HG03196 (cell line): ENCODE measurements at regions not wholly inside any gene's neighbourhood (a gene's known extent, or its start where the extent isn't known, plus 50 kb on each side); places are given as distances from the start of the nearest gene placed in this dataset.

Source experiments
- ATAC-seq: cut with Tn5 transposase; IDR thresholded peaks from one replicate; pipeline ENCODE4 v1.9.1; 2021; ENCODE audit not compliant: unreplicated experiment

DNA sequence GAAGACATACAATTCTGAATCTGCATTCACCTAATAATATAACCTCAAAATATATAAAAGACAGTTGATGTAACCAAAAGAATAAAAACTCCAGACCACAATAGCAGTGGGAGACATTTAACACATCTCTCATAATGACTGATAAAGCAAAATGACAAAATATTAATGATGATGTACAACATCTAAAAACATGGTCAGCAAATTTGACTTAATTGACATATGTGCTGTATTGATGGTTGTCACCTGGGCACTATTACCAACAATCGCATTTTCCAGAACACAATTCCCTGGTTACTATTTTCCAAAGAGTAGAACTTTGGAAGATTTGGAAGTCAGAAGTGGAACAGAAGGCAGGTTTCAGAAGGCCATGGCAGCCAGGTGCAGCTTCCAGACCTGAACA, 899.5 kb upstream of the CELF2 start:
- ATAC-seq, result no peak

DNA sequence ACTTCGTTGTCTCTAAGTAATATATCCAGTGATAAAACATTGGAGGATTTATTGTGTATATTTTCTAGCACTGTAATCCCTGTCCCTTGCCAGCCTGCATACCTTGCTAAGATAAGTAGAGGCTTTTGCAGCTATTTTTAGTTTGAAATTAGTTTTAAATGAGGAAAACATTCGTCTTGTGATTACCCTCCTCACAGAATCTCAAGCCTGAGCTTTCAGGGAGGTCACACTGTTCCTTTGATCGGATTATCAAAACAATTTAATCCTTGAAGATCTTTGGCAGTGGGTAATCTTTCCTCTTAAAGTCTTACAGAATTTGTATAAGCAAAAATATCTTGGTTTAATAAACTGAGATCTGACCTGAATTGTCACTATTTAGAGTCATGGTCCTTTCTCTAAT, 897.0 kb upstream of the CELF2 start:
- no peak for ATAC-seq

GRCh38 chr10:10125676-10126075, 892.0 kb upstream of the CELF2 start:
- ATAC-seq, result no peak

- ATAC-seq, result no peak
Measured at GRCh38 chr10:10126218-10126617, 891.5 kb upstream of the CELF2 start.

- ATAC-seq, result no peak
Measured at GRCh38 chr10:10128387-10128786, 889.3 kb upstream of the CELF2 start.

GRCh38 chr10:10130686-10131085, 887.0 kb upstream of the CELF2 start:
- ATAC-seq, result no peak

DNA sequence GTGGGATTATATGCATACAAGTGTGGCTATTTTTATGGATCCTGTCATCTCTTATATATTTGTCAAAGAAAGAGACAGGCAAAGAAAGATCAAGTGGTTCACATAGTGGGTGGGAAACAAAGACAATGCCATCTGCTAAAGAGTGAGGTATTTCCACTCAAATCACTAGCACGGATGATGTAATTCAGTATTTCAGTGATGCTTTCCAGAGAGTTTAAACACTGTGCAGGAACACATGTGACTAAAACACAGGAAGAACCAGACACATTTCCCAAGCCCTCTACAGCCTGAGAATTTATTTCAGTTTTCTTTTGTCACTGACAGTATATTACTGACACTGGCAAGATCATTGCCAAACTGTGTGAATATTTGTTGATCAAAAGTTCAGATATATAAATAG, 885.7 kb upstream of the CELF2 start:
- ATAC-seq, result no peak

GRCh38 chr10:10133281-10133680, 884.4 kb upstream of the CELF2 start:
- ATAC-seq, result no peak

DNA sequence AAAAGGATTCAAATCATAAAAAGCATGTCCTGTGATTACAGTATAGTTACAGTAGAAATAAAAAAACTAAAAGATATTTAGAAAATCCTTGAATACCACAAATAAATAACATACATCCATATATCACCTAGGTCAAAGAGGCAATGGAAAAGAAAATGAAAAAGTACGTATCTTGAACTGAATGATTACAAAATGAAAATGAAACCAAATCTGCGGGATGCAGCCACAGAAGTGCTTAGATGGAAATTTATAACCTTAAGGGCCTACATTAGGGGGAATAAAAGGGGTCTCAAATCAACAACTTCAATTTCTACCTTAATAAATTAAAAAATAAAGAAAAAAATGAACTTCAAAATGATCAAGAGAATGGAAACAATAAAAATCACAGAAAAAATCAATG, 879.0 kb upstream of the CELF2 start:
- no peak for ATAC-seq

GRCh38 chr10:10141782-10142382, 875.8 kb upstream of the CELF2 start:
- no peak for ATAC-seq

DNA sequence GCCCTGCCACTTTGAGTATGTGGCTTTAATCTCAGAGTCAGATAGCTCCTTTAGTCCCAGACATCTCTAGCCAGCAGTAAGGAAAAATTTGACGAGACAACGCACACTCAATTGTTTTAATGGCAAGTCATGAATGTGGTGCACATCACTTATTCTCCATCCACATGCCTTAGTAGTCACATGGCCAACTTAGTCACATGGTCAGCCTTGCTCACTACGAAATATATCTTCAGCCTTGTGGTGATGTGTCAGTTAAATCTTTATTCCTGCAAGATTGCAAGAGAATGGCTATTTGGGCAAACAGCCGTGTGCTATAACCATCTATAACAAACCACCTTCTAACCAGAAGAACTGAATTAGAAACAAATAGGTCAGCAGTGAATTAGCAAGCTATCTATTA, 871.1 kb upstream of the CELF2 start:
- ATAC-seq, result no peak

- ATAC-seq, result no peak
Measured at GRCh38 chr10:10149899-10150298, 867.8 kb upstream of the CELF2 start.

DNA sequence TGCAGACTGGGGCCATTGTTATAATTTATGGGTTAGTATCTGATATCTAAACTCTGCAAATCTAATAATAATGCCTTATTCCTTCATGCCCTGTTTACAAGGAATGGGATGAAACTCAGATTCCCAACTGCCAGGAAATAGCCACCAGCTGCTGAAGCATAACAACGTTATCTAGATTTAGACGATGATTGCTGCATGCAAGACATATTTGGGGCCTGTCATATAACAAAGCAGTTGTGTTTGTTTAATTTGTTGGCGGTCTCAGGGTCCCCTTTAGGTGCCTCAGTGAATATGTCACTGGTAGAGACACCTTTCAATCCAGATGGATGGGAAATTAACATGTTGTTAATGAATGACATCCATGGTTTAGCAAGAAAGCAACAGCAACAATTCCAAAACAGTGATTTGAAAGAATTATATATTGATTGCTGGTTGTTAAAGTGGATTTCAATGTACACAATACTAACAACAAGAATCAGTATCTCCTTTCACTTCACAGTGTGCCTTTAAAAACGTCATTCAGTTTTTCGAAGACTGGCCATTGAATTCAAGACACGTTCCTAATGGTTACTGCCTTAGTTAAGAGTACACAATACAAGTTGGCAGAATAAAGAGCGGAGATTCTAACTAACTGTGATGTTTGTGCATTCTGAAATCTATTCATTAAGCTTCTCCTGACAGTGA, 860.6 kb upstream of the CELF2 start:
- ATAC-seq, result no peak

DNA sequence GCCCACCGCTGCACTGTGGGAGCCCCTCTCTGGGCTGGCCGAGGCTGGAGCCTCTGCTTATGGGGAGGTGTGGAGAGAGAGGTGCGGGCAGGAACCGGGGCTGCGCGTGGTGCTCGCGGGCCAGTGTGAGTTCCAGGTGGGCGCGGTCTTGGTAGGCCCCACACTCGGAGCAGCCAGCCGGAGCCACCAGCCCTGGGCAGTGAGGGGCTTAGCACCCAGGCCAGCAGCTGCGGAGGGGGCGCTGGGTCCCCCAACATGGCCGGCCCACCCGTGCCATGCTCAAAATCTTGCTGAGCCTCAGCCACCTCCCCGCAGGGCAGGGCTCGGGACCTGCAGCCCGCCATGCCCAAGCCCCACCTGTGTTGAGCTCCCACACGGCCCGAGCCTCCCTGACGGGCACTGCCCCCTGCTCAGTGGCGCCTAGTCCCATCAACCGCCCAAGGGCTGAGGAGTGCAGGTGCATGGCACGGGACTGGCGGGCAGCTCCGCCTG, 856.8 kb upstream of the CELF2 start:
- no peak for ATAC-seq

DNA sequence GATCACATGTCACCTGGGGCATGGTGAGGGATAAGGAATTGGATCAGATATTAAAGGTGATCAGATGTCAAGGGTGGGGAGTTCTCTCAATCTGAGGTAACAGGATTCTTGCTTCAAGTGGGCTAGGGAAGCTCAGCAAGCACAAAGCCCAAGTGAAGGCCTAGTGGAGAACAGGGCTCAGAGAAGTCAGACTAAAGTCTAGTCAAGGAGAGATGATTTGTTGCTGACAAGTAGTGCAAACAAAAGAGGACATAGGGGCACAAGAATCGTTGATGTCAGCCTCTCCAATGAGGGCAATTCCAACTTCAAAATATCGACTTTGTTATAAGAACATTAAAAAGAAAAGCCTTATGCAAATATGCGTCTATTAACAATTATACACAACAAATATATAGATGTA, 852.8 kb upstream of the CELF2 start:
- ATAC-seq, result no peak

- no peak for ATAC-seq
Measured at GRCh38 chr10:10165415-10165814, 852.3 kb upstream of the CELF2 start.

DNA sequence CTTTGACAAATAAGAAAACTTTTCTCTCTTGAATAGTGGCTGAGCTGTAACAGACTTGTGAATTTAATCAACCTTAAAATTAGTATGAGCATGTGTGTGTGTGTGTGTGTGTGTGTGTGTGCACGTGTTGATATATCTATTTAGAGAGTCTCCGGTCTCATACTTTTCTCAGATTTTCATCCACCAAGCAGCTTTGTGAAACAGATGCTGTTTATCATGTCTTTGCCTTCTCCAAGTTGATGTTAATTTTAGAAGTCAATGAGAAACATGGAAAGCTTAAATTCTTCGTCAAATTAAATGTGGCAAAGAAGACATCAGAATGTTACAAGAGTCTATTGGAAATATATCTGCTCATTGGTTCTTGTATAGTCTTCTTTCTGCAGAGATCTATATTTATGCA, 839.2 kb upstream of the CELF2 start:
- ATAC-seq, result no peak

DNA sequence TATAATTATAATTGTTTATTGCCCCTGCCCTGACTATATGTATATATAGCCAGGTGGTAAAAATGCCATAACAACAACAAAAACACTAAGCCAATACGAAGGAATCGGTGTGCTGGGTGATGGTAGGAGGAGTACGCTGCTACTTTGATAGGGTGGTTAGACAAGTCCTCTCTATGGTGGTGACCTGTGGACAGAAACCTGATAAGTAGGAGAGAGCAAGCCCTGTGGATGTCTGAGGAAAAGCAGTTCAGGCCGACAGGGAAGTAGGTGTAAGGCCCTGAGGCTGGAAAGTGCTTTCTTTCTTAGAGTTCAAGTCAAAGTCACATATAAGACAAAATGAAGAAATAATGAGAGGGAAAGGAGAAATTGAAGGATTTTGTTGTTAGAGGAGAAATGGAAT, 823.8 kb upstream of the CELF2 start:
- ATAC-seq, result no peak

DNA sequence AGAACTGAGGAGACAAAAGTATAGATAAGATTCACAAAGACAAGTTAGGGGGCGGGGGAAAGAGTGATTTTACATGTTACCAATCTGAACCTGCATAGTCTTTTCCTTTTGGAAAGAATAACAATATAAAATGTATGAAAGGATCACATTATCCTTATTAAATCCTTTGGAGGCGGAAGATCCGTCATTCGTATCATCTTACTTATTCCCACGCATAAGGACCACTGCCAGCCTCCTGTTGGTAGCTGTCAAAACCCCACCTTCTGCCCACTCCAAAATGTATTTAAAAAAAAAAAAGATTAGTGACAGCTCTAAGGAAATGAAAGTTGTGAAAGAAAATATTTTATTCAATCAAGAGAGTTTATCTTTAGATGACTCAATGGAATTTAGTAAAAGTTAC, 821.0 kb upstream of the CELF2 start:
- no peak for ATAC-seq

DNA sequence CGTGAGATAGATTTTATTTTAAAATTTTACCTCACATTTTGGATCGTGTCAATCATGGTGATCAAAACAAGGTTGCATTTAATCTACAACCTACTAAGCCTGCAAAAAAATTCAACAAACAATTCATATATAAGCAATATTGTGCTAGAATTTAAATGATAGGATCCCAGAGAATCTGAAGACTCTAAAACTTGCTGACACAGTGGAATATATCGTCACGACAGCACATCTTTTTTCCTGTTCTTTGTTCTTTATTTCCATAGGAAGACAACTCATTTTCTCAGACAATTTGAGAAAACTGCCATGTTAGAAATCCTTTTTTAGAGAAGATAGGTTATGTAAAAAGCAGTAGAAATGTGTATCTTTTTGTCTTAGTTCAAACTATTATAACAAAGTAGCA, 820.2 kb upstream of the CELF2 start:
- ATAC-seq, result no peak

DNA sequence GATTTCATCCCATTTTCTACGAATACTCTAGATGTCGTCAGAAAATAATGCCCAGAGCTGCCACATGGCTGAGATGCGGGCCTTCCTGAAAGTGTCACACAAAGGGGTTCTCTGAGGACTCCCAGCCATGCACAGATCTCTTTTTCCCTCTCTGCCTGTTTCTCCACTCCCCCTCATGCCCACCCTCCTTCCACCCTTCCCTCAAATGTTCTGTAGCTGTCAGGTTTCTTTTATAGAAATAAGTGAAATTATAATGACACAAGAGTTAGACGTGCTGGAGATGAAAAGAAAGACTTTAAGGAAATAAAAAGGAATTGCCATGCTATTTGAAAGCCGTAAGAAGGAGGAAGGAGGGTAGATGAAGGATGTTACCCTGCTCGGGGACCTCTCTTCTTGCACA, 819.3 kb upstream of the CELF2 start:
- no peak for ATAC-seq

DNA sequence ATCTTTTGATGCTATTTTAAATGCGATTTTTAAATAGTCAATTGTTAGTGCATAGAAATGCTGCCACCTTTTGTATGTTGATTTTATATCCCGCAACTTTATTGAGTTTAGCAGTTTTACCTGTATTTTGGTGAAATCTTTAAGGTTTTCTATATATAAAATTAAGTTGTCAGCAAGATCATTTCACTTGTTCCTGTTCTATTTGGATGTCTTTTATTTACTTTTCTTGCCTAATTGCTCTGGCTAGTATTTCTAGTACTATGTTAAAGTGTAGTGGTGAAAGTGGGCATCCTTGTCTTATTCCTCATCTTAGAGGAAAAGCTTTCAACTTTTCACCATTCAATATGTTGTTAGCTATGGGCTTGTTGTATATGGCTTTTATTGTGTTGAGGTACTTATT, 813.3 kb upstream of the CELF2 start:
- no peak for ATAC-seq

GRCh38 chr10:10205906-10206305, 811.8 kb upstream of the CELF2 start:
- no peak for ATAC-seq
